GM06990 (cell line): ENCODE measurements at regions not wholly inside any gene's neighbourhood (a gene's known extent, or its start where the extent isn't known, plus 50 kb on each side); places are given as distances from the start of the nearest gene placed in this dataset.

Source experiments
- DNase-seq: peaks from one replicate; pipeline ENCODE4 v3.0.0-alpha.2; 2011; ENCODE audit not compliant: insufficient read length; ENCODE audit errors: extremely low read depth
- H3K27me3 ChIP-seq: replicated peaks from 2 replicates; pipeline ENCODE4 v1.6.0; 2011; ENCODE audit warnings: low read length; ENCODE audit not compliant: control insufficient read depth, insufficient read depth
- H3K36me3 ChIP-seq: 2 replicates; pipeline ENCODE4 v1.5.1; 2011; ENCODE audit warnings: low read length; ENCODE audit not compliant: control insufficient read depth, insufficient read depth
- H3K4me3 ChIP-seq: replicated peaks from 2 replicates; pipeline ENCODE4 v1.5.1; 2011; ENCODE audit warnings: low read depth, mild to moderate bottlenecking, control low read depth, low read length
- CTCF ChIP-seq: IDR thresholded peaks from 2 replicates; pipeline ENCODE4 v1.5.1; 2011; ENCODE audit warnings: low read length, control low read depth, mild to moderate bottlenecking, inconsistent platforms; ENCODE audit not compliant: insufficient read depth, poor library complexity, severe bottlenecking

- Histone ChIP-seq H3K27me3 (no peaks in the 10 kb centered on the region), H3K36me3 (no peaks in the 10 kb centered on the region), H3K4me3 (no peak overlapping the region)
- no peak for DNase-seq
- no peak for TF ChIP-seq CTCF
Measured at GRCh38 chr2:215794829-215795546, 218.4 kb downstream of the MREG start.

- peak; percentile 9 for DNase-seq
- Histone ChIP-seq H3K4me3 (no peak overlapping the region), H3K36me3 (no peaks in the 10 kb centered on the region), H3K27me3 (no peaks in the 10 kb centered on the region)
- TF ChIP-seq CTCF = no peak
Measured at GRCh38 chr2:215793747-215794595, 219.4 kb downstream of the MREG start.

- no peak for TF ChIP-seq CTCF
- H3K36me3 ChIP-seq = no peaks in the 10 kb centered on the region
- no peak for DNase-seq
- H3K27me3 ChIP-seq = no peaks in the 10 kb centered on the region
- H3K4me3 ChIP-seq = no peak overlapping the region
Measured at GRCh38 chr2:215791481-215791937, 221.8 kb downstream of the MREG start.

- Histone ChIP-seq H3K36me3 (no peaks in the 10 kb centered on the region), H3K27me3 (no peaks in the 10 kb centered on the region), H3K4me3 (no peak overlapping the region)
- DNase-seq = no peak
- TF ChIP-seq CTCF = no peak
Measured at GRCh38 chr2:215790523-215791421, 222.6 kb downstream of the MREG start.

- no peaks in the 10 kb centered on the region for H3K27me3 ChIP-seq
- no peak for TF ChIP-seq CTCF
- no peaks in the 10 kb centered on the region for H3K36me3 ChIP-seq
- DNase-seq = no peak
- H3K4me3 ChIP-seq = no peak overlapping the region
Measured at GRCh38 chr2:215787565-215788178, 225.7 kb downstream of the MREG start.
